C4-2B (cell line): ENCODE measurements at regions not wholly inside any gene's neighbourhood (a gene's known extent, or its start where the extent isn't known, plus 50 kb on each side); places are given as distances from the start of the nearest gene placed in this dataset.

ENCODE experiments used
- ZFX ChIP-seq: fragments of 450-650 bp; IDR thresholded peaks from 2 replicates; pipeline ENCODE4 v1.6.1; 2017
- TF ChIP-seq, protein P1 (sequence below): fragments of 450-650 bp; conservative IDR thresholded peaks from 2 replicates; pipeline ENCODE4 v1.5.1; 2017; ENCODE audit warnings: mild to moderate bottlenecking

- TF ChIP-seq, protein P1, sequence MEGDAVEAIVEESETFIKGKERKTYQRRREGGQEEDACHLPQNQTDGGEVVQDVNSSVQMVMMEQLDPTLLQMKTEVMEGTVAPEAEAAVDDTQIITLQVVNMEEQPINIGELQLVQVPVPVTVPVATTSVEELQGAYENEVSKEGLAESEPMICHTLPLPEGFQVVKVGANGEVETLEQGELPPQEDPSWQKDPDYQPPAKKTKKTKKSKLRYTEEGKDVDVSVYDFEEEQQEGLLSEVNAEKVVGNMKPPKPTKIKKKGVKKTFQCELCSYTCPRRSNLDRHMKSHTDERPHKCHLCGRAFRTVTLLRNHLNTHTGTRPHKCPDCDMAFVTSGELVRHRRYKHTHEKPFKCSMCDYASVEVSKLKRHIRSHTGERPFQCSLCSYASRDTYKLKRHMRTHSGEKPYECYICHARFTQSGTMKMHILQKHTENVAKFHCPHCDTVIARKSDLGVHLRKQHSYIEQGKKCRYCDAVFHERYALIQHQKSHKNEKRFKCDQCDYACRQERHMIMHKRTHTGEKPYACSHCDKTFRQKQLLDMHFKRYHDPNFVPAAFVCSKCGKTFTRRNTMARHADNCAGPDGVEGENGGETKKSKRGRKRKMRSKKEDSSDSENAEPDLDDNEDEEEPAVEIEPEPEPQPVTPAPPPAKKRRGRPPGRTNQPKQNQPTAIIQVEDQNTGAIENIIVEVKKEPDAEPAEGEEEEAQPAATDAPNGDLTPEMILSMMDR: no peak
- TF ChIP-seq ZFX: no peak
These were observed 562.1 kb upstream of the ADGRL3 start for GRCh38 chr4:60637976-60638375.
